Endothelial cell of umbilical vein (primary cell): ENCODE measurements at regions not wholly inside any gene's neighbourhood (a gene's known extent, or its start where the extent isn't known, plus 50 kb on each side); places are given as distances from the start of the nearest gene placed in this dataset.

Source experiments
- BruUV-seq: library from RNA; stranded (reverse); fragments of 400-500 nt; replicated peaks from 2 replicates; lab custom pipeline; 2021; lab: Mats Ljungman, UMichigan
- CTCF ChIA-PET: fragments of 300-600, 350-600 bp; sonication (Branson Sonifier 250); formaldehyde crosslinking; loops from one replicate; lab custom pipeline; 2021; ENCODE audit warnings: antibody characterized with exemption, inconsistent platforms; lab: Charles Lee
- POLR2A ChIA-PET: fragments of 300-600, 350-600 bp; sonication (Branson Sonifier 250); formaldehyde crosslinking; loops from one replicate; lab custom pipeline; 2021; ENCODE audit warnings: antibody characterized with exemption, inconsistent platforms; lab: Charles Lee
- DNase-seq: peaks from one replicate; pipeline ENCODE4 v3.0.0-alpha.2; 2011; ENCODE audit warnings: low read depth, low spot score
- FAIRE-seq: peaks from 2 replicates; lab custom pipeline; 2011; peaks lifted over from hg19 to GRCh38; lab: Jason Lieb, UNC
- H2AFZ ChIP-seq: 2 replicates; pipeline ENCODE4 v1.6.0; 2012; ENCODE audit warnings: low read depth, low read length, control low read depth, inconsistent platforms
- H3K27ac ChIP-seq: 2 replicates; pipeline ENCODE4 v1.5.1; 2011; ENCODE audit warnings: low read depth, mild to moderate bottlenecking, control low read depth, low read length, moderate library complexity; ENCODE audit not compliant: insufficient read depth
- H3K27me3 ChIP-seq, 2 experiments: 2 replicates each; pipeline versions ENCODE4 v1.6.0 to v1.6.1; 2011; ENCODE audit warnings: low read length in 2 of 2, mixed read lengths in 1 of 2; ENCODE audit not compliant: control insufficient read depth in 2 of 2, insufficient read depth in 2 of 2
- H3K36me3 ChIP-seq, 2 experiments: 2 replicates in 1 of 2; 3 replicates in 1 of 2; pipeline ENCODE4 v1.5.1; 2011; ENCODE audit warnings: low read length in 2 of 2, mild to moderate bottlenecking in 1 of 2, moderate library complexity in 1 of 2; ENCODE audit not compliant: control insufficient read depth in 2 of 2, insufficient read depth in 2 of 2; ENCODE audit errors: extremely low read depth in 1 of 2
- H3K4me1 ChIP-seq: 3 replicates; pipeline ENCODE4 v1.5.1; 2011; ENCODE audit warnings: mild to moderate bottlenecking, low read length; ENCODE audit not compliant: control insufficient read depth, insufficient read depth; ENCODE audit errors: extremely low read depth
- H3K4me2 ChIP-seq: 2 replicates; pipeline ENCODE4 v1.6.1; 2011; ENCODE audit warnings: low read length, control low read depth, mixed read lengths; ENCODE audit not compliant: insufficient read depth
- H3K4me3 ChIP-seq, 3 experiments: fragments of 200-600 bp in 1 of 3; sonication (generic), shearing (Covaris generic) in 1 of 3; replicated peaks in 1 of 3; 2 replicates each; pipeline ENCODE4 v1.5.1; 2011 to 2016; ENCODE audit warnings: control low read depth in 3 of 3, low read length in 3 of 3, mild to moderate bottlenecking in 2 of 3, inconsistent platforms in 1 of 3, low read depth in 1 of 3, moderate library complexity in 1 of 3; ENCODE audit not compliant: insufficient read depth in 1 of 3
- H3K79me2 ChIP-seq: 2 replicates; pipeline ENCODE4 v1.6.0; 2012; ENCODE audit warnings: low read length, inconsistent platforms; ENCODE audit not compliant: control insufficient read depth, insufficient read depth
- H3K9ac ChIP-seq: replicated peaks from 2 replicates; pipeline ENCODE3; 2011; ENCODE audit warnings: low read length, control low read depth; ENCODE audit not compliant: insufficient read depth; ENCODE audit errors: extremely low read depth
- H3K9me1 ChIP-seq: replicated peaks from 3 replicates; pipeline ENCODE4 v1.6.0; 2011; ENCODE audit warnings: mild to moderate bottlenecking, low read length; ENCODE audit not compliant: control insufficient read depth, insufficient read depth; ENCODE audit errors: extremely low read depth
- H3K9me3 ChIP-seq: replicated peaks from 2 replicates; pipeline ENCODE4 v1.5.1; 2012; ENCODE audit warnings: low read length, inconsistent platforms; ENCODE audit not compliant: control insufficient read depth, insufficient read depth
- H4K20me1 ChIP-seq: replicated peaks from 2 replicates; pipeline ENCODE3; 2011; ENCODE audit warnings: mild to moderate bottlenecking, low read length; ENCODE audit not compliant: control insufficient read depth, insufficient read depth; ENCODE audit errors: extremely low read depth
- CTCF ChIP-seq, 2 donors: IDR thresholded peaks; 1 replicate in 1 of 2; 2 replicates in 1 of 2; pipeline ENCODE4 v1.5.1; 2011; ENCODE audit warnings: low read length in 2 of 2, mild to moderate bottlenecking in 2 of 2, moderate library complexity in 2 of 2, control low read depth in 1 of 2, inconsistent platforms in 1 of 2, low read depth in 1 of 2; ENCODE audit not compliant: insufficient read depth in 1 of 2; ENCODE audit errors: extremely low read depth in 1 of 2
- FOS ChIP-seq: IDR thresholded peaks from 2 replicates; pipeline ENCODE4 v1.6.1; 2011; ENCODE audit warnings: mild to moderate bottlenecking, low read length, moderate library complexity, borderline replicate concordance; ENCODE audit not compliant: insufficient read depth
- GATA2 ChIP-seq: IDR thresholded peaks from 2 replicates; pipeline ENCODE4 v1.7.0; 2011; ENCODE audit warnings: low read depth, mild to moderate bottlenecking, moderate library complexity, mixed read lengths, low read length; ENCODE audit not compliant: insufficient read length, insufficient read depth
- JUN ChIP-seq: IDR thresholded peaks from 2 replicates; pipeline ENCODE4 v1.6.1; 2011; ENCODE audit warnings: borderline replicate concordance, low read depth; ENCODE audit not compliant: insufficient read length, insufficient read depth
- MAX ChIP-seq: IDR thresholded peaks from 2 replicates; pipeline ENCODE4 v1.6.1; 2011; ENCODE audit not compliant: insufficient read depth, insufficient read length
- MYC ChIP-seq: IDR thresholded peaks from one replicate; pipeline ENCODE4 v1.6.1; 2011; ENCODE audit warnings: mild to moderate bottlenecking, low read depth, low read length
- POLR2AphosphoS5 ChIP-seq: IDR thresholded peaks from 2 replicates; pipeline ENCODE4 v1.6.1; 2012; ENCODE audit warnings: low read depth, mild to moderate bottlenecking, control low read depth, low read length, moderate library complexity; ENCODE audit not compliant: insufficient read depth
- dilution Hi-C: fragments of 300-500 bp; cut with MboI; formaldehyde crosslinking; loops from one replicate; pipeline ENCODE4 v1.15.0; 2019; ENCODE audit warnings: low sequenced_read_pairs; ENCODE audit not compliant: extremely low pct_ligation_motif_present
- intact Hi-C: fragments of 100-400 bp; cut with micrococcal nuclease; formaldehyde crosslinking; loops from one replicate; pipeline ENCODE4 v1.10.0; 2022

- CTCF ChIA-PET, result no interaction called here
- FAIRE-seq (no peak), DNase-seq (no peak)
- intact Hi-C loops (no loop called here), dilution Hi-C loops (no loop called here)
- no TSS peak for BruUV-seq
- no peak overlapping the region for H2AFZ ChIP-seq
- no peaks in the 10 kb centered on the region for H3K4me1 ChIP-seq
- H3K4me2 ChIP-seq, result no peak overlapping the region
- no peaks in the 10 kb centered on the region for H3K79me2 ChIP-seq
- H3K9me3 ChIP-seq, result no peaks in the 10 kb centered on the region
- no peaks in the 10 kb centered on the region for H3K9me1 ChIP-seq
- POLR2A ChIA-PET, result no interaction called here
- H4K20me1 ChIP-seq, result no peaks in the 10 kb centered on the region
- no peaks in the 10 kb centered on the region for H3K36me3 ChIP-seq
- no peaks in the 10 kb centered on the region for H3K27me3 ChIP-seq
- H3K27ac ChIP-seq, result no peak overlapping the region
- TF ChIP-seq POLR2AphosphoS5 (no peak), JUN (no peak), CTCF (IDR thresholded peaks at IDR 0.05; ENCODE audit: extremely low read depth in 1 of 2, insufficient read depth in 1 of 2, low read depth in 1 of 2, low read length in 2 of 2) (no peak), GATA2 (no peak), FOS (no peak), MAX (no peak), MYC (no peak)
- H3K4me3 ChIP-seq, result no peak overlapping the region
- no peak overlapping the region for H3K9ac ChIP-seq
These were observed 155.8 kb upstream of the CHST15 start for GRCh38 chr10:124249196-124249595.
